COLO668 (cell line): ENCODE measurements at regions not wholly inside any gene's neighbourhood (a gene's known extent, or its start where the extent isn't known, plus 50 kb on each side); places are given as distances from the start of the nearest gene placed in this dataset.

Source experiments
- DNase-seq: peaks from one replicate; lab custom pipeline; 2025; ENCODE audit not compliant: unreplicated experiment; lab: John Stamatoyannopoulos, UW

- DNase-seq, result no peak
Measured at GRCh38 chr11:103622296-103622695, 414.1 kb upstream of the DDI1 start.

- no peak for DNase-seq
Measured at GRCh38 chr11:103623933-103624332, 412.5 kb upstream of the DDI1 start.

GRCh38 chr11:103624708-103625623 lies 411.5 kb upstream of the DDI1 start:
- no peak for DNase-seq

- DNase-seq, result no peak
Measured at GRCh38 chr11:103625624-103625965, 410.8 kb upstream of the DDI1 start.

- no peak for DNase-seq
Measured at GRCh38 chr11:103628121-103628520, 408.3 kb upstream of the DDI1 start.

- no peak for DNase-seq
Measured at GRCh38 chr11:103631841-103632240, 404.6 kb upstream of the DDI1 start.

- no peak for DNase-seq
Measured at GRCh38 chr11:103633068-103633788, 403.2 kb upstream of the DDI1 start.

GRCh38 chr11:103633819-103634590 lies 402.4 kb upstream of the DDI1 start:
- DNase-seq, result no peak

- DNase-seq, result no peak
Measured at GRCh38 chr11:103636232-103636631, 400.2 kb upstream of the DDI1 start.

GRCh38 chr11:103637295-103637694 lies 399.1 kb upstream of the DDI1 start:
- no peak for DNase-seq

GRCh38 chr11:103637831-103638230 lies 398.6 kb upstream of the DDI1 start:
- no peak for DNase-seq

- DNase-seq, result no peak
Measured at GRCh38 chr11:103644676-103645075, 391.8 kb upstream of the DDI1 start.

GRCh38 chr11:103648054-103648453 lies 388.4 kb upstream of the DDI1 start:
- no peak for DNase-seq

- no peak for DNase-seq
Measured at GRCh38 chr11:103648670-103649400, 387.6 kb upstream of the DDI1 start.

GRCh38 chr11:103649401-103649895 lies 387.0 kb upstream of the DDI1 start:
- DNase-seq, result no peak

GRCh38 chr11:103650330-103650729 lies 386.1 kb upstream of the DDI1 start:
- no peak for DNase-seq

GRCh38 chr11:103651341-103651998 lies 385.0 kb upstream of the DDI1 start:
- DNase-seq, result no peak

GRCh38 chr11:103652013-103652412 lies 384.4 kb upstream of the DDI1 start:
- no peak for DNase-seq

- no peak for DNase-seq
Measured at GRCh38 chr11:103656382-103656781, 380.1 kb upstream of the DDI1 start.

GRCh38 chr11:103659206-103659618 lies 377.2 kb upstream of the DDI1 start:
- peak; percentile 4 for DNase-seq
